ENCODE measurements at regions not wholly inside any gene's neighbourhood (a gene's known extent, or its start where the extent isn't known, plus 50 kb on each side); places are given as distances from the start of the nearest gene placed in this dataset.

DNA sequence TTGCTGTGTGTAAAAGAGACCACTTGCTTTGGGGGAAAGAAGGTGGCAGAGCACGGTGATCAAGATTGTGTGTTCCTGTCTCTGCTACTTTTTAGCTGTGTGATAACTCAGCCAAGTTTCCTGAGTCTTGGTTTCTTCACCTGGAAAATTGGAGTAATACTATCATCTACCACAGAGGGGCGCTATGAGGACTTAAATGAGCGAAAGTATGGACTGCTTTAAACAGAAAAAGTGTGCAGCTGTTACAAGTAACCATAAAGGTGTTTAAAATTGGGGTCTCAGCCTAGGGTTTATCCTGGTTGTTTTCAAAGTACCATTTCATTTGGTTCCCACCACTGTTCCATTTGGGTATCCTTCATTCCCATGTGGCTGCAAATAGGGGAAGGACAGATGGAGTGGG lies 65.9 kb upstream of the WSCD2 start:
- in situ Hi-C loops (cut with MboI; ENCODE audit: low pct_ligation_motif_present in 1 of 4, low pct_unique_long_range_greater_than_20kb in 1 of 4, low sequenced_read_pairs in 3 of 4) (no loop called here), intact Hi-C loops (cut with DNase I; ENCODE audit: low total_unique reads) (no loop called here)
- 17 to 26% methylated on average over 2 to 3 of the region's 3 CpGs for WGBS, 2 donors (ENCODE audit: low coverage in 1 of 2)
- Histone ChIP-seq H3K27ac (no peak overlapping the region), H3K4me1 (no peaks in the 10 kb centered on the region), H3K27me3 (no peaks in the 10 kb centered on the region), H3K4me3 (no peak overlapping the region), H3K36me3 (no peaks in the 10 kb centered on the region), H3K9me3 (no peaks in the 10 kb centered on the region)
- DNase-seq = no peak
- no peak for TF ChIP-seq POLR2AphosphoS5 (IDR thresholded peaks at IDR 0.05)
- TF ChIP-seq, protein P1, sequence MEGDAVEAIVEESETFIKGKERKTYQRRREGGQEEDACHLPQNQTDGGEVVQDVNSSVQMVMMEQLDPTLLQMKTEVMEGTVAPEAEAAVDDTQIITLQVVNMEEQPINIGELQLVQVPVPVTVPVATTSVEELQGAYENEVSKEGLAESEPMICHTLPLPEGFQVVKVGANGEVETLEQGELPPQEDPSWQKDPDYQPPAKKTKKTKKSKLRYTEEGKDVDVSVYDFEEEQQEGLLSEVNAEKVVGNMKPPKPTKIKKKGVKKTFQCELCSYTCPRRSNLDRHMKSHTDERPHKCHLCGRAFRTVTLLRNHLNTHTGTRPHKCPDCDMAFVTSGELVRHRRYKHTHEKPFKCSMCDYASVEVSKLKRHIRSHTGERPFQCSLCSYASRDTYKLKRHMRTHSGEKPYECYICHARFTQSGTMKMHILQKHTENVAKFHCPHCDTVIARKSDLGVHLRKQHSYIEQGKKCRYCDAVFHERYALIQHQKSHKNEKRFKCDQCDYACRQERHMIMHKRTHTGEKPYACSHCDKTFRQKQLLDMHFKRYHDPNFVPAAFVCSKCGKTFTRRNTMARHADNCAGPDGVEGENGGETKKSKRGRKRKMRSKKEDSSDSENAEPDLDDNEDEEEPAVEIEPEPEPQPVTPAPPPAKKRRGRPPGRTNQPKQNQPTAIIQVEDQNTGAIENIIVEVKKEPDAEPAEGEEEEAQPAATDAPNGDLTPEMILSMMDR (IDR thresholded peaks at IDR 0.05) = peak in 1 of 5 experiments; percentile 7

DNA sequence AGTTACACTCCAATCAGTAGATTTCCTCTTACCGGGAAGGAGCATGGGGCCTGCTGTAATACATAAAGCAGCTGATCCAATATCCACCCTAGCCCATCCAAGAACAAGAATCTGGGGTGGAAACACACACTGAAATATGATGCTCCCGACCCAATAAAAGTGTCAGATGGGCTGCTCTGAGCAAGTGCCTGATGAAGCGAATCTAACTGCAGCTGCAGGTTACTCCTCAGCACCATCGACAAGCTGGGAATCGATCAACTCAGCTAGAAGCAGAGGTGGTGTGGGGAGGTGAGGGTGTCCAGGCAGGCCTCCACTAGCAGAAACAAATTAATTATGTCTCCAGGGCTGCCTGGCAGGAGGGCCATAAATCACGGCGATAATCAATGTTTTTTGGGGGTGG lies 64.0 kb upstream of the WSCD2 start:
- H3K27ac ChIP-seq = no peak overlapping the region
- no peak for TF ChIP-seq POLR2A (IDR thresholded peaks at IDR 0.05)
- TF ChIP-seq, protein P1 (IDR thresholded peaks at IDR 0.05) = no peak
- TF ChIP-seq EP300 (IDR thresholded peaks at IDR 0.05; ENCODE audit: low read depth) = no peak
- TF ChIP-seq POLR2AphosphoS5 (IDR thresholded peaks at IDR 0.05) = no peak
- intact Hi-C loops (cut with DNase I; ENCODE audit: low total_unique reads) (no loop called here), in situ Hi-C loops (cut with MboI; ENCODE audit: low pct_ligation_motif_present in 1 of 4, low pct_unique_long_range_greater_than_20kb in 1 of 4, low sequenced_read_pairs in 3 of 4) (no loop called here)
- no peak overlapping the region for H3K4me3 ChIP-seq
- H3K9me3 ChIP-seq = no peaks in the 10 kb centered on the region
- H3K27me3 ChIP-seq = no peaks in the 10 kb centered on the region
- WGBS, 2 donors (ENCODE audit: low coverage in 1 of 2) = 65% methylated on average over 7 of the region's 7 CpGs; no CpG with 5 or more reads in 1 of the 2 donors
- DNase-seq = no peak
- H3K4me1 ChIP-seq = no peaks in the 10 kb centered on the region
- no peaks in the 10 kb centered on the region for H3K36me3 ChIP-seq

DNA sequence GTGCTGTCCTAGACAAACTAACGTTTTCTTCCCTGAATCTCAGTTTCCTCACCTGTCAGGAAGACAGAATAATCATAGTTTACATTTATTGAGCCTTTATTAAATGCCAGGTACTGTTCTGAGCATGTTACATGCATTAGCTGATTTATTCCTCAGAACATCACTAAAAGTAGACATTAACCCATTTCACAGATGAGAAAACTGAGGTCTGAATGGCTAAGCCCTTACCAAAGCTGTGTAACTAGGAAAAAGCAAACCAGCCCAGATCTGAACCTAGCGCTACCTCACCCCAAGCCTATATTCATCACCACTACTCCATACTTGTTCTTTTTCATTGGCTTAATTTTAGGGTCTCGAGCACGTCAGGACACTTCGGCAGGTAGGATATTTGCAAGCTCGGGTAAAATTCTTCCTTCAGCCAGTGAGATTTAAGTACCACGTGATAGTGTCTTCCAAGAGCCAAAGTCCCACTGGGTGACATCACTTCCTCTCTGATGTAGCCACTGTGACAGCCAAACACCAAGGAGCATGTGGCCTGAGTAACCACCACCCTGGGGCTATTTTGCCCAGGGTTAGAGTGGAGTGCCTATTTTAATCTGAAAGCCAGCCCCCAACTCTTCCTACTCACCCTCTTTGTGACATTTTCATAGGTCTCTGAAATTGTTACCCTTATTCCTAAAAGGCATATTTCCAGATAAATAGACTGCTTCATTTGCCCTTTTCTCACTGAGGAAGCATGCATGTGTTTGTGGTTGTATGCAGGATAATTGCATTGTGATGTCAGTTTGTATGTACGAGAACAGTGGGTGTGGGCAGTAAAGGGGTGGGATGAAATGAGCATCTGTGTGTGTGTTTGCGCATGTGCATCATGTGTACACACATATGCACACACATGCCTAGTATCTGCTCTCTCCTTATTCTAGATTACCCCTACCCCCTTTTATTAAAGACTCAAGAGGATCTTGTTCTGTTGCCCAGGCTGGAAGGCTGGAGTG lies 62.2 kb upstream of the WSCD2 start:
- Histone ChIP-seq H3K27me3 (no peaks in the 10 kb centered on the region), H3K36me3 (no peaks in the 10 kb centered on the region), H3K4me1 (no peaks in the 10 kb centered on the region), H3K9me3 (no peaks in the 10 kb centered on the region), H3K4me3 (no peak overlapping the region), H3K27ac (no peak overlapping the region)
- TF ChIP-seq POLR2AphosphoS5 (IDR thresholded peaks at IDR 0.05) = no peak
- no peak for TF ChIP-seq EP300 (IDR thresholded peaks at IDR 0.05; ENCODE audit: low read depth)
- no peak for TF ChIP-seq POLR2A (IDR thresholded peaks at IDR 0.05)
- TF ChIP-seq, protein P1 (IDR thresholded peaks at IDR 0.05) = no peak
- intact Hi-C loops (cut with DNase I; ENCODE audit: low total_unique reads) = no loop called here
- 50 to 62% methylated on average over 1 to 9 of the region's 9 CpGs for WGBS, 2 donors (ENCODE audit: low coverage in 1 of 2)
- in situ Hi-C loops (cut with MboI; ENCODE audit: low pct_ligation_motif_present in 1 of 4, low pct_unique_long_range_greater_than_20kb in 1 of 4, low sequenced_read_pairs in 3 of 4) = no loop called here
- DNase-seq = no peak

DNA sequence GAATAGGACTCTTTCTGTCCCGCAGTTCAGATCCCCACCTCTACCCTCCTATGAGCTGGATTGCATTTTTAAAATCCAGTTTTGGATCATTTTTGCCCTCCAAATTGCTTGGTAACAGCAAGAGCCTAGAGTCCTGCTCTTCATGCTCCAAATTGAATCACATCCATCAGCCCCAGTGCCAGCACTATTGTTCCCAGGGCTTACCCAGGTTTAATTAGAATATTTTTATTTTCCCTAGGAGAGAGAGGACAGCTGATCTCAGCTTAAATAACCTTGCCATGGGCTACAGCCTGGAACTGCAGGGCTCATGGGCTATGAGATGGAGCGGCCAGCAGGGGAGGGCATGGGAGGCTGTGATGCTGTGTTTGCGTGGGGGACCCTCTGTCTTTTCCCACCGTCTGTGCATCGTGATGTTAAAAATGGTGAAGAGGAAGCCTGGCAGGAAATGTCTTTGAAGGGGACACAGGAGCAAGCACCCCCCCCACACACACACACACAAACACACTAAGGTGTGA lies 59.4 kb upstream of the WSCD2 start:
- TF ChIP-seq POLR2A (IDR thresholded peaks at IDR 0.05) = no peak
- TF ChIP-seq, protein P1 (IDR thresholded peaks at IDR 0.05) = no peak
- TF ChIP-seq POLR2AphosphoS5 (IDR thresholded peaks at IDR 0.05) = no peak
- no peak for TF ChIP-seq EP300 (IDR thresholded peaks at IDR 0.05; ENCODE audit: low read depth)
- intact Hi-C loops (cut with DNase I; ENCODE audit: low total_unique reads) = no loop called here
- H3K27me3 ChIP-seq = no peaks in the 10 kb centered on the region
- no peak overlapping the region for H3K27ac ChIP-seq
- no peak for DNase-seq
- H3K36me3 ChIP-seq = no peaks in the 10 kb centered on the region
- no peak overlapping the region for H3K4me3 ChIP-seq
- no peaks in the 10 kb centered on the region for H3K4me1 ChIP-seq
- H3K9me3 ChIP-seq = no peaks in the 10 kb centered on the region
- in situ Hi-C loops (cut with MboI; ENCODE audit: low pct_ligation_motif_present in 1 of 4, low pct_unique_long_range_greater_than_20kb in 1 of 4, low sequenced_read_pairs in 3 of 4) = no loop called here
- WGBS, 2 donors (ENCODE audit: low coverage in 1 of 2) = 58% methylated on average over 5 of the region's 5 CpGs; no CpG with 5 or more reads in 1 of the 2 donors
